ENCODE measurements at regions not wholly inside any gene's neighbourhood (a gene's known extent, or its start where the extent isn't known, plus 50 kb on each side); places are given as distances from the start of the nearest gene placed in this dataset.

DNA sequence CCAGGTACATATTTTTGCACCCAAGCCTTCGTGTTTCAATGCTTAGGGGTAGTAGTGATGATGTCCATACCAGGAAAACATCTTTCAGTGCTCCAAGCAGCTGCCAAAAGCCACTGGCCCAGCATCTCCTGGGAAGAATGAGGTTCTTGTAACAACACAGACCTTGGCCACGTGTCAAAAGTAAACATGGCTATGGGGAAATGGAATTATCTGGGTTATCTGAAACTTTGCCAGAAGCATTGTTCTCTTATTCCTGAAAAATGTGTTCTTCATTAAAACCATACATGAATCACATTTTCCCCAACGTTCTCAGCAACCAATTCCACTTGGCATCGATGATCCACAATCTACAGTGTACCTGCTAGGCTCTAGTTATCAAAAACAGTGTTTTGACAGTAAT lies 524.2 kb upstream of the EEF2KMT start:
- no peak for TF ChIP-seq HDGF (IDR thresholded peaks at IDR 0.05; ENCODE audit: borderline replicate concordance)
- no peak for TF ChIP-seq FOXK2 (IDR thresholded peaks at IDR 0.05)
- TF ChIP-seq L3MBTL2 (conservative IDR thresholded peaks at IDR 0.05), result no peak
- no peak for TF ChIP-seq NFRKB (IDR thresholded peaks at IDR 0.05)
